ENCODE measurements at regions not wholly inside any gene's neighbourhood (a gene's known extent, or its start where the extent isn't known, plus 50 kb on each side); places are given as distances from the start of the nearest gene placed in this dataset.
A peak's percentile ranks its signal among the peaks of the same experiment; 100 is the strongest.

DNA sequence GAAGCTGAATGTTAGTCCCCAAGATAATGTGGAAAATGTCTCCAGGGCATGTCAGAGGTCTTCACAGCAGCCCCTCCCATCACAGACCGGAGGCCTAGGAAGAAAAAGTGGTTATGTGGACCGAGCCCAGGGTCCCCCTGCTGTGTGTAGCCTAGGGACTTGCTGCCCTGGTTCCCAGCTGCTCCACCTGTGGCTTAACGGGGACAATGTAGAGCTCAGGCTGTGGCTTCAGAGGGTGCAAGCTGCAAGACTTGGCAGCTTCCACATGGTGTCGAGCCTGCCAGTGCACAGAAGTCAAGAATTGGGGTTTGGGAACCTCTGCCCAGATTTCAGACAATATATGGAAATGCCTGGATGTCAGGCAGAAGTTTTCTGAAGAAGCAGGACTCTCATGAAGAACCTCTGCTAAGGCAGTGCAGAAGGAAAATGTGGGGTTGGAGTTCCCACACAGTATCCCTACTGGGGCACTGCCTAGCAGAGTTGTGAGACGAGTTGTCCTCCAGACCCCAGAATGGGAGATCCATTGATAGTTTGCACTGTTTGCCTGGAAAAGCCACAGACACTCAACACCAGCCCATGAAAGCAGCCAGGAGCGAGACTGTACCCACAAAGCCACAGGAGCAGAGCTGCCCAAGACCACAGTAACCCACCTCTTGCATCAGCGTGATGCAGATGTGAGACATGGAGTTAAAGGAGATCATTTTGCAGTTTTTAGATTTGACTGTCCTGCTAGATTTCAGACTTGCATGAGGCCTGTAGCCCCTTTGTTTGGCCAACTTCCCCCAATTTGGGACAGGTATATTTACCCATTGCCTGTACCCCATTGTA is 204.9 kb downstream of the MRPL39 start:
- Histone ChIP-seq H3K4me1 (ENCODE audit: insufficient read depth, low read length) (peaks cover 16% of the 10 kb centered on the region), H3K9ac (ENCODE audit: low read depth, low read length) (no peak overlapping the region), H3K4me3 (ENCODE audit: low read depth in 1 of 2, low read length in 2 of 2) (no peak overlapping the region), H2AFZ (ENCODE audit: low read depth, low read length) (no peak overlapping the region), H3K36me3 (ENCODE audit: insufficient read depth, low read length) (no peaks in the 10 kb centered on the region), H3K9me3 (ENCODE audit: insufficient read depth, low read length, severe bottlenecking) (no peaks in the 10 kb centered on the region), H3K27me3 (ENCODE audit: insufficient read depth, low read length, poor library complexity) (no peaks in the 10 kb centered on the region), H3K79me2 (ENCODE audit: insufficient read depth, low read length) (no peaks in the 10 kb centered on the region), H3K4me2 (ENCODE audit: insufficient read depth, low read length) (no peak overlapping the region), H4K20me1 (ENCODE audit: insufficient read depth, low read length) (no peaks in the 10 kb centered on the region), H3K27ac (ENCODE audit: low read length) (peak overlapping the region; percentile 28)
- ATAC-seq (ENCODE audit: insufficient read depth, low read depth): peak; percentile 89
- TF ChIP-seq, protein P1, sequence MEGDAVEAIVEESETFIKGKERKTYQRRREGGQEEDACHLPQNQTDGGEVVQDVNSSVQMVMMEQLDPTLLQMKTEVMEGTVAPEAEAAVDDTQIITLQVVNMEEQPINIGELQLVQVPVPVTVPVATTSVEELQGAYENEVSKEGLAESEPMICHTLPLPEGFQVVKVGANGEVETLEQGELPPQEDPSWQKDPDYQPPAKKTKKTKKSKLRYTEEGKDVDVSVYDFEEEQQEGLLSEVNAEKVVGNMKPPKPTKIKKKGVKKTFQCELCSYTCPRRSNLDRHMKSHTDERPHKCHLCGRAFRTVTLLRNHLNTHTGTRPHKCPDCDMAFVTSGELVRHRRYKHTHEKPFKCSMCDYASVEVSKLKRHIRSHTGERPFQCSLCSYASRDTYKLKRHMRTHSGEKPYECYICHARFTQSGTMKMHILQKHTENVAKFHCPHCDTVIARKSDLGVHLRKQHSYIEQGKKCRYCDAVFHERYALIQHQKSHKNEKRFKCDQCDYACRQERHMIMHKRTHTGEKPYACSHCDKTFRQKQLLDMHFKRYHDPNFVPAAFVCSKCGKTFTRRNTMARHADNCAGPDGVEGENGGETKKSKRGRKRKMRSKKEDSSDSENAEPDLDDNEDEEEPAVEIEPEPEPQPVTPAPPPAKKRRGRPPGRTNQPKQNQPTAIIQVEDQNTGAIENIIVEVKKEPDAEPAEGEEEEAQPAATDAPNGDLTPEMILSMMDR (IDR thresholded peaks at IDR 0.05; ENCODE audit: borderline replicate concordance, extremely low read depth, low read length, poor library complexity, severe bottlenecking): no peak
- TF ChIP-seq EZH2 (IDR thresholded peaks at IDR 0.05; ENCODE audit: borderline replicate concordance, low read depth, low read length, severe bottlenecking): no peak
- peak; percentile 82 for DNase-seq

DNA sequence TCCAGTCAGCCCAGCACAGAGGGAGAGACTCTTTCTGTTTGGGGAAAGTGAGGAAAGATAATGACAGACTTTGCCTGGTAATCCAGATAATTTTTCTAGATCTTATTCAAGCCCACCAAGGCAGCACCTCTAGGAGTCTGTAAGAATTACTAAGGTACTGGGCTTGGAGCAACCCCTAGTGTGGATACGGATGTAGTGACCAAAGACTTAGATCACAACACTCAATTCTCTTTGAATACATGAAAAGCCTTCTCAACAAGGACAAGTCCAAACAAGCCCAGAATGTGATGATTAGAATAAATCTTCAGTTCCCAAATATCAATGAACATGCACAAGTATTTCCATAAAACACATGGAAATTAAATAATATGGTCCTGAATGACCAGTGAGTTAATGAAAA is 206.9 kb downstream of the MRPL39 start:
- Histone ChIP-seq H3K9me3 (ENCODE audit: insufficient read depth, low read length, severe bottlenecking) (no peaks in the 10 kb centered on the region), H3K79me2 (ENCODE audit: insufficient read depth, low read length) (no peaks in the 10 kb centered on the region), H3K27ac (ENCODE audit: low read length) (no peak overlapping the region), H3K9ac (ENCODE audit: low read depth, low read length) (no peak overlapping the region), H3K4me1 (ENCODE audit: insufficient read depth, low read length) (peaks cover 16% of the 10 kb centered on the region), H3K36me3 (ENCODE audit: insufficient read depth, low read length) (no peaks in the 10 kb centered on the region), H4K20me1 (ENCODE audit: insufficient read depth, low read length) (no peaks in the 10 kb centered on the region), H3K4me3 (ENCODE audit: low read depth in 1 of 2, low read length in 2 of 2) (no peak overlapping the region), H2AFZ (ENCODE audit: low read depth, low read length) (no peak overlapping the region), H3K4me2 (ENCODE audit: insufficient read depth, low read length) (no peak overlapping the region), H3K27me3 (ENCODE audit: insufficient read depth, low read length, poor library complexity) (no peaks in the 10 kb centered on the region)
- no peak for ATAC-seq (ENCODE audit: insufficient read depth, low read depth)
- TF ChIP-seq, protein P1 (IDR thresholded peaks at IDR 0.05; ENCODE audit: borderline replicate concordance, extremely low read depth, low read length, poor library complexity, severe bottlenecking): no peak
- no peak for TF ChIP-seq EZH2 (IDR thresholded peaks at IDR 0.05; ENCODE audit: borderline replicate concordance, low read depth, low read length, severe bottlenecking)
- no peak for DNase-seq

- H3K4me3 ChIP-seq (ENCODE audit: low read depth in 1 of 2, low read length in 2 of 2): no peak overlapping the region
- no peak overlapping the region for H3K9ac ChIP-seq (ENCODE audit: low read depth, low read length)
- DNase-seq (no peak), ATAC-seq (ENCODE audit: insufficient read depth, low read depth) (no peak)
- TF ChIP-seq, protein P1 (IDR thresholded peaks at IDR 0.05; ENCODE audit: borderline replicate concordance, extremely low read depth, low read length, poor library complexity, severe bottlenecking): no peak
- TF ChIP-seq EZH2 (IDR thresholded peaks at IDR 0.05; ENCODE audit: borderline replicate concordance, low read depth, low read length, severe bottlenecking): no peak
- H3K27me3 ChIP-seq (ENCODE audit: insufficient read depth, low read length, poor library complexity): no peaks in the 10 kb centered on the region
- H4K20me1 ChIP-seq (ENCODE audit: insufficient read depth, low read length): no peaks in the 10 kb centered on the region
- no peaks in the 10 kb centered on the region for H3K9me3 ChIP-seq (ENCODE audit: insufficient read depth, low read length, severe bottlenecking)
- H2AFZ ChIP-seq (ENCODE audit: low read depth, low read length): no peak overlapping the region
- H3K4me2 ChIP-seq (ENCODE audit: insufficient read depth, low read length): no peak overlapping the region
- peaks cover 16% of the 10 kb centered on the region for H3K4me1 ChIP-seq (ENCODE audit: insufficient read depth, low read length)
- no peaks in the 10 kb centered on the region for H3K36me3 ChIP-seq (ENCODE audit: insufficient read depth, low read length)
- no peak overlapping the region for H3K27ac ChIP-seq (ENCODE audit: low read length)
- no peaks in the 10 kb centered on the region for H3K79me2 ChIP-seq (ENCODE audit: insufficient read depth, low read length)
These were observed 208.7 kb downstream of the MRPL39 start for GRCh38 chr21:25398630-25399029.

All from DND-41 (cell line).